ENCODE measurements at regions not wholly inside any gene's neighbourhood (a gene's known extent, or its start where the extent isn't known, plus 50 kb on each side); places are given as distances from the start of the nearest gene placed in this dataset.

DNA sequence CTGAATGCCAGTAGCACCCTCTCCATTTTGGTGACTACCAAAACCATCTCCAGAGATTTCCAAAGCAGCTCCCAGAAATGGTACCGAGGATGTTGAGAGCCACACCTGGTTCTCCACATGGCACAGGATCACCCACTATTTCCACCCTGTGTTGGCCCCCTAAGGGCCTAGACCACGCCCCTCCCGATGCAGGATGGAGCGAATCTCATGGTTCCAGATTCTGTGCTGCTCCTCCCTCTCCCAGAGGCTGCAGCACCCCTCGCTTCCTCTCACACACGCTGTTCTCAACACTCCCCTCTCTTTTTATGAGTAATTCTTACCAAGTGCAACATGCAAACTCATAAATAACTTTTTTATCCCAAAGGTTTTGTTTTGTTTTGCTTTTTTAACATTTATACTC is 571.5 kb downstream of the STK39 start:
- TF ChIP-seq, protein P1, sequence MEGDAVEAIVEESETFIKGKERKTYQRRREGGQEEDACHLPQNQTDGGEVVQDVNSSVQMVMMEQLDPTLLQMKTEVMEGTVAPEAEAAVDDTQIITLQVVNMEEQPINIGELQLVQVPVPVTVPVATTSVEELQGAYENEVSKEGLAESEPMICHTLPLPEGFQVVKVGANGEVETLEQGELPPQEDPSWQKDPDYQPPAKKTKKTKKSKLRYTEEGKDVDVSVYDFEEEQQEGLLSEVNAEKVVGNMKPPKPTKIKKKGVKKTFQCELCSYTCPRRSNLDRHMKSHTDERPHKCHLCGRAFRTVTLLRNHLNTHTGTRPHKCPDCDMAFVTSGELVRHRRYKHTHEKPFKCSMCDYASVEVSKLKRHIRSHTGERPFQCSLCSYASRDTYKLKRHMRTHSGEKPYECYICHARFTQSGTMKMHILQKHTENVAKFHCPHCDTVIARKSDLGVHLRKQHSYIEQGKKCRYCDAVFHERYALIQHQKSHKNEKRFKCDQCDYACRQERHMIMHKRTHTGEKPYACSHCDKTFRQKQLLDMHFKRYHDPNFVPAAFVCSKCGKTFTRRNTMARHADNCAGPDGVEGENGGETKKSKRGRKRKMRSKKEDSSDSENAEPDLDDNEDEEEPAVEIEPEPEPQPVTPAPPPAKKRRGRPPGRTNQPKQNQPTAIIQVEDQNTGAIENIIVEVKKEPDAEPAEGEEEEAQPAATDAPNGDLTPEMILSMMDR (IDR thresholded peaks at IDR 0.05; ENCODE audit: low read depth, low read length): no peak

DNA sequence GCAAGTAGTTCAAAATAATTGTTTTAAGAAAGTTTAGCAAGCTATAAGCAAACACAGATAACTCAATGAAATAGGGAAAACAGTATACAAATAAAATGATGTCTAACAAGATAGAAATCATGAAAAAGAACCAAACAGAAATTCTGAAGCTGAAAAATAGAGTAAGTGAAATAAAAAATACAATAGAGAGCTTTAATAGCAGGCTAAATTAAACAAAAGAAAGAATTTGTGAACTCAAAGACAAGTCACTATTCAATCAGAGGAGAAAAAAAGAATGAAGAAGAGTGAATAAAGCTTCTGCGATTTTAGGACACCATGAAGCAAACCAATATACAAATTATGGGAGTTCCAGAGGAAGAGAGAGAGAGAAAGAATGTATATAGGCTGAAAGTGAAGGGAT is 576.8 kb downstream of the STK39 start:
- TF ChIP-seq, protein P1 (IDR thresholded peaks at IDR 0.05; ENCODE audit: low read depth, low read length): no peak
- H3K4me3 ChIP-seq (ENCODE audit: low read depth, low read length): no peak overlapping the region

More for the DNA sequence above, 571.5 kb downstream of the STK39 start:
- H3K4me3 ChIP-seq (ENCODE audit: low read depth, low read length): no peak overlapping the region

DNA sequence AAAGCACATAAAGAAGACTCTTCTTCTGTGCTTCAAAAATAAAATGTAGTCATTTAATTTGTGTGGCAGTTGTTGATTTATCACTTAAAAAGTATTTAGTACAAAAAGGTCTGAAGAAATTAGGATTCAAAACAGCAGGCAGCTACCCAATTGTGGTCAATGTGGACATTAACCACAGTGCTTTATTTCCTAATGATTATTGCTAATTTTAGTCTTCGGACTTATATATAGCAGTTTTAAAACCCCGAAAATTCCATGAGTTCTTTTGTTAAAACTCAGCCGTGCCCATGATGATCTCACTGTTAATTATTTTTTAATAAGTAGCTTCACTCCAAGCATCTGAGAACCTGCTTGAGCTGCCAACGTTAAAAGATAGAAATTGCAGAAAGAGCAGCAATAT is 594.3 kb downstream of the STK39 start:
- TF ChIP-seq, protein P1 (IDR thresholded peaks at IDR 0.05; ENCODE audit: low read depth, low read length): no peak
- no peak overlapping the region for H3K4me3 ChIP-seq (ENCODE audit: low read depth, low read length)

DNA sequence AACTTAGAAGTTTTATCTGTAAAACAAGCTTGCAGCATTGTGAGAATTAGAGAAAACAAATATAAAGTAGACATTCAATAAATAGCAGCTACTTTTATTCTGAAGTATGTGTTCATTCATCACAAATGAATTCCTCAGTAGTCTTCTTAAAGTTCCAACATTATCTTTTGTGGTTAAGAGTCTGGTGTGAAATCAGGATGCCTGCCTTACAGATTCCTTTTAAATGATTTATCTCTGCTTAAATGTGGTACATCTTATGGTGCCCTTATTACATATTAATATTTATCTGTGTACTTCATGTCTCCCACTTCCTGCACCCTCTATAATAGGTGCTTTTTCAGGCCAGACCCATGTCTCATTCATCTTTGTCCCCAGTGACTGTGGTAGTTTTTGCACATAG is 595.0 kb downstream of the STK39 start:
- TF ChIP-seq, protein P1 (IDR thresholded peaks at IDR 0.05; ENCODE audit: low read depth, low read length): no peak
- H3K4me3 ChIP-seq (ENCODE audit: low read depth, low read length): no peak overlapping the region

DNA sequence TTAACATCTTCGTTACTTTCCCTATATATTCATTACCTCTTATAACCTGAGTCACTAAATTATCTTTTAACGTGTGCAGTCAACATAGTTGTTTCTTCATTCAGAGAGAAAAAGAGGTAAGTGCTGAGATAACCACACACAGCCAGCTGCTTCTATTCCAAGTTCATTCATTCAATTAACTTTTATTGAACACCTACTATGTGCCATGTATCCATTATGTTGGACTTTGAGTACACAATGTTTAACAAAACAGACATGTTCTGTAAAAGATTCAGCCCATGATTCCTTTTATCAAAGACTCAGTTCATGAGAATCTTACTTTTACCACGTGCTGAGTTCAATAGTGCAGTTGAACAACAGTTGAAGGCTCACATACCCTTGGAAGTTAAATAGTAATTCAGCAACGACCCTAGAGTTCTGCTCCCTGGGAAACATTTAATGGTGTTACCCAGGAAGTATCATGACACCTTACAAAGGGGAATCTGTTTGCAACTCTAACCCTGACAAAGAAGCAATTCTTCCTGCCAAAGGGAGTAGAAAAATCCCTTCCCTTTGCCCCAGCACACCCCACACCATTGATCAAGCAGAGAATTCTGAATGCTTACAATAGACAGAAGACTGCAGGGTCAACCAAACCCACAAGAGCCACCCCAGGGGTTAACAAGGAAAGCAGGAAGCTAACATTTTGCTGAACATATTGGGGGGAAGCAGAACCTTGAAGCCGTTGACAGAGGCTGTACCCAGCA is 595.8 kb downstream of the STK39 start:
- TF ChIP-seq, protein P1 (IDR thresholded peaks at IDR 0.05; ENCODE audit: low read depth, low read length): no peak
- H3K4me3 ChIP-seq (ENCODE audit: low read depth, low read length): no peak overlapping the region

DNA sequence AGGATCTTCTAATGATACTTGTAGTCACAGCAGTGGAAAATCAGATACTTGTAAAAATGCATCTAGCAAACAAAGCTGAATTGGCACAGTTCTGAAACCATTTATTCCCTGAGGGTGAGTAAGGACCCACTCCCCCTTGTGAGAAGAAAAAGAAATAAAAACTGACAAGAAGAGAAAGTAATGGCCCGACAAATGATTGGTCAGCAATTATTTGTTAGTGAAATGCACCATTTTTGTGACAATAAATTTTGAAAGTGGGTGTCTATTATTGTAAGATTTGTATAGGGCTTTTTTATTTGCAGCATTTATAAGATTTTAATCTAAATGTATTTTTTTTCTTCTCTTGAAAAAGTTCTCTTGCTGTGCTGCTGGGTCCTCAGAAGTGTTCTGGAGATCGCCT is 600.8 kb downstream of the STK39 start:
- TF ChIP-seq, protein P1 (IDR thresholded peaks at IDR 0.05; ENCODE audit: low read depth, low read length): no peak
- H3K4me3 ChIP-seq (ENCODE audit: low read depth, low read length): no peak overlapping the region

DNA sequence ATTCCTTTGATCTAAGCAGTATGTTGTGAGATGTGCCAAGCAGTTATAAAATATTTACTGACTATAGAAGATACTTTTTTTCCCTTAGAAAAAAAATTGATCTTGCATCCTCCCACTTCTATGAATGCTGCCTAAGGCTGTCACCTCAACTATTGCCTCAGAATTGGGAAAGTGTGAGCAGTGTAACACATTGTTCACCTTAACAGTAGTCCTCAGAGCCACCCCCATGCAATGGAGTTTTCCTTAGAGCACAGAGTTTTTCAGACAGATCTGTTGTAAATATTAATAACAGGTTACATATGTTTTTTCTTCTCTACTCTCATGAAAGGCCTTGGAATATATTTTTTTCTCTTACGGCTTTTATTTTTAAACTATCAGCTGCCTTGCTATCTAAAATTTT is 607.3 kb downstream of the STK39 start:
- TF ChIP-seq, protein P1 (IDR thresholded peaks at IDR 0.05; ENCODE audit: low read depth, low read length): no peak

More for the DNA sequence above, 607.3 kb downstream of the STK39 start:
- H3K4me3 ChIP-seq (ENCODE audit: low read depth, low read length): no peak overlapping the region

Data from WI38 (cell line).